ENCODE measurements at regions not wholly inside any gene's neighbourhood (a gene's known extent, or its start where the extent isn't known, plus 50 kb on each side); places are given as distances from the start of the nearest gene placed in this dataset.

DNA sequence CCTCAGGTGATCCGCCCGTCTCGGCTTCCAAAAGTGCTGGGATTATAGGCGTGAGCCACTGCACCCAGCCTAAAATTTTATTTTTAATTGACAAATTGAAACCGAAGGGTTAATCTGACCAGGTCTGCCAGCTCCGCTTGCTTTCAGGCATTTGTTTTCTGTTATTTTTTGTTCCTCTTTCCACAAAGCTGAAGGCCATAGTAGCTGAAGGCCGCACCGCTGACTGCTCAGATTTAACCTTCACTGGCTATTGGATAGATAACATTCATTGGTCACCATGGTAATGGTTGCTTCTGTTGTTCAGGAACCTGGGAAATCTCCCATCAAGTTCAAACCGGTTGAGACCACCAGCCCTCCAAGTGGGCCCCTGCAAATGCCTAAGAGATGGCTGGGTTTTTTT lies 124.5 kb upstream of the USP29 start:
- no peak for TF ChIP-seq POLR2A (IDR thresholded peaks at IDR 0.05)
- TF ChIP-seq, protein P1, sequence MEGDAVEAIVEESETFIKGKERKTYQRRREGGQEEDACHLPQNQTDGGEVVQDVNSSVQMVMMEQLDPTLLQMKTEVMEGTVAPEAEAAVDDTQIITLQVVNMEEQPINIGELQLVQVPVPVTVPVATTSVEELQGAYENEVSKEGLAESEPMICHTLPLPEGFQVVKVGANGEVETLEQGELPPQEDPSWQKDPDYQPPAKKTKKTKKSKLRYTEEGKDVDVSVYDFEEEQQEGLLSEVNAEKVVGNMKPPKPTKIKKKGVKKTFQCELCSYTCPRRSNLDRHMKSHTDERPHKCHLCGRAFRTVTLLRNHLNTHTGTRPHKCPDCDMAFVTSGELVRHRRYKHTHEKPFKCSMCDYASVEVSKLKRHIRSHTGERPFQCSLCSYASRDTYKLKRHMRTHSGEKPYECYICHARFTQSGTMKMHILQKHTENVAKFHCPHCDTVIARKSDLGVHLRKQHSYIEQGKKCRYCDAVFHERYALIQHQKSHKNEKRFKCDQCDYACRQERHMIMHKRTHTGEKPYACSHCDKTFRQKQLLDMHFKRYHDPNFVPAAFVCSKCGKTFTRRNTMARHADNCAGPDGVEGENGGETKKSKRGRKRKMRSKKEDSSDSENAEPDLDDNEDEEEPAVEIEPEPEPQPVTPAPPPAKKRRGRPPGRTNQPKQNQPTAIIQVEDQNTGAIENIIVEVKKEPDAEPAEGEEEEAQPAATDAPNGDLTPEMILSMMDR (IDR thresholded peaks at IDR 0.05) = no peak
